Neural crest cell (in vitro differentiated cells): ENCODE measurements at regions not wholly inside any gene's neighbourhood (a gene's known extent, or its start where the extent isn't known, plus 50 kb on each side); places are given as distances from the start of the nearest gene placed in this dataset.

Experiments used
- DNase-seq: peaks from one replicate; pipeline ENCODE4 v3.0.0; 2021; ENCODE audit warnings: low read depth, mixed read lengths, low spot score
- H3K27ac Mint-ChIP-seq: one replicate; pipeline ENCODE4 v1.8.0; 2021; ENCODE audit warnings: mild to moderate bottlenecking, mixed read lengths; ENCODE audit not compliant: unreplicated experiment
- H3K27me3 Mint-ChIP-seq: 2 replicates; pipeline ENCODE4 v1.8.0; 2021; ENCODE audit warnings: low read depth, mild to moderate bottlenecking, mixed read lengths
- H3K36me3 Mint-ChIP-seq: 2 replicates; pipeline ENCODE4 v1.8.0; 2021; ENCODE audit warnings: low read depth, mild to moderate bottlenecking, mixed read lengths
- H3K4me1 Mint-ChIP-seq: 2 replicates; pipeline ENCODE4 v1.8.0; 2021; ENCODE audit warnings: mixed read lengths
- H3K4me3 Mint-ChIP-seq: one replicate; pipeline ENCODE4 v1.8.0; 2021; ENCODE audit warnings: mild to moderate bottlenecking, mixed read lengths
- H3K9me3 Mint-ChIP-seq: 2 replicates; pipeline ENCODE4 v1.8.0; 2021; ENCODE audit warnings: mixed read lengths
- TF ChIP-seq, protein P1 (sequence below): fragments of 200-600 bp; sonication (generic); conservative IDR thresholded peaks from 2 replicates; pipeline ENCODE4 v1.5.0; 2021; ENCODE audit warnings: antibody characterized with exemption, mild to moderate bottlenecking

DNA sequence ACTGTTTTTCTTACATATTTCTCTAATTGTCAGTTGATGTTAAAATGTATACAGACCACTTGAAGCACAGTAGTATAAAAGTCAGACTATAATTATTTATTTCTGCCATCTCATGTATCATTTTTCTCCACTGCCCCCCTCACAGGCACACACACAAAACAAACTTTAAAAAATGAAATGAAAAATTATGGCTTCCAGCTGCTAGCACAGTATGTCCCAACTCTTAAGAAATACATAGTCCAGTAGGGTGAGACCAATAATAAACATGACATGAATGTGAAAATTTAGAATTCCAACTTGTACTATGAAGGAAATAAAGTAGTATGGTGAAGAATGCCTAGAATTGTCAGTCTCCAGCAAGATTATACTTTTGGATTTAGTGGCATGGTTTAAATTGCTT lies 1247.9 kb downstream of the JRKL start:
- Mint-ChIP-seq H3K27ac (no peak overlapping the region), H3K36me3 (no peaks in the 10 kb centered on the region), H3K4me1 (no peaks in the 10 kb centered on the region), H3K9me3 (peaks cover 12% of the 10 kb centered on the region), H3K27me3 (no peaks in the 10 kb centered on the region), H3K4me3 (no peak overlapping the region)
- TF ChIP-seq, protein P1, sequence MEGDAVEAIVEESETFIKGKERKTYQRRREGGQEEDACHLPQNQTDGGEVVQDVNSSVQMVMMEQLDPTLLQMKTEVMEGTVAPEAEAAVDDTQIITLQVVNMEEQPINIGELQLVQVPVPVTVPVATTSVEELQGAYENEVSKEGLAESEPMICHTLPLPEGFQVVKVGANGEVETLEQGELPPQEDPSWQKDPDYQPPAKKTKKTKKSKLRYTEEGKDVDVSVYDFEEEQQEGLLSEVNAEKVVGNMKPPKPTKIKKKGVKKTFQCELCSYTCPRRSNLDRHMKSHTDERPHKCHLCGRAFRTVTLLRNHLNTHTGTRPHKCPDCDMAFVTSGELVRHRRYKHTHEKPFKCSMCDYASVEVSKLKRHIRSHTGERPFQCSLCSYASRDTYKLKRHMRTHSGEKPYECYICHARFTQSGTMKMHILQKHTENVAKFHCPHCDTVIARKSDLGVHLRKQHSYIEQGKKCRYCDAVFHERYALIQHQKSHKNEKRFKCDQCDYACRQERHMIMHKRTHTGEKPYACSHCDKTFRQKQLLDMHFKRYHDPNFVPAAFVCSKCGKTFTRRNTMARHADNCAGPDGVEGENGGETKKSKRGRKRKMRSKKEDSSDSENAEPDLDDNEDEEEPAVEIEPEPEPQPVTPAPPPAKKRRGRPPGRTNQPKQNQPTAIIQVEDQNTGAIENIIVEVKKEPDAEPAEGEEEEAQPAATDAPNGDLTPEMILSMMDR, result no peak
- no peak for DNase-seq

DNA sequence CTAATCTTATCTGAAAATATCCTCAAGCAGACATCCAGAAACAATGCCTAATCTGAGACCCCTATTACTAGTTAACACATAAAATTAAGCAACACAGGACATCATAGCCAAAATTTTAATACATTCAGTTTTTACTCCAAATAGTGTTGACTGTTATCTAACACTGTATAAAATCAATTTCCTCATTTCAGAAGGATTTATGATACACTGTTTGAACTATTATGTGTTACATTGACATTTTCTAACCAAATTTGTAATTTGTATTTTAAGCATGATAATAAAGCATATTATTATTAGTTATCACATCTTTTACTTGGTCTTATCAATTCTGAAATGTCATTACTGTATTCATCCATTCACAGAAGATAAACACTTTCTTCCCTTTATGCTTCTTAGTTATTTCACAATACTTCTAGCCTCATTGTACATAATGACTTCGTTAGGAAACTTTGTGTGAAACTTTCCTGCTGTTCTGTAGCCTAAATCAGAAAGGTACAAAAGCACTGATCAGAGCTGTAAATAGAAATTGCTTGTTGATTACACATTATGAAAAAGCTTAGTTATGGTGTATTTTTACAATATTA lies 1248.9 kb downstream of the JRKL start:
- peaks cover 12% of the 10 kb centered on the region for H3K9me3 Mint-ChIP-seq
- TF ChIP-seq, protein P1, result no peak

DNA sequence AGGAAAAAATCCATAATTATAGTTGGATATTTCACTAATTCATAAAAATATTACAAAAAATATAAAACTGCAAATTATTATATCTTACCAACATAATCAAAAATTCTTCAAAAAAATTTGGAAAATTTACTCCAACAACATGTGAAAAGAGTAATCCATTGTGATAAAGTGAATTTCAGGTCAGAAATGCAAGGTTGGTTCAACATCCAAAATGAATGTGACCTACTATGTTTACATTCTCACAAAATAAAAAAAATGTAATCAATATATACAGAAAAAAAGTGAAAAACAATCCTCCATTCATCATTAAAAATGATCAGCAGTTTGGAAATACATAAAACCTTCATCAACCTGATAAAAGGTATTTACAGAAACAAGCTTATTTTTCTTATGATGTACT lies 1252.2 kb downstream of the JRKL start:
- Mint-ChIP-seq H3K27ac (no peak overlapping the region), H3K36me3 (no peaks in the 10 kb centered on the region), H3K27me3 (no peaks in the 10 kb centered on the region), H3K9me3 (peaks cover 15% of the 10 kb centered on the region), H3K4me3 (no peak overlapping the region), H3K4me1 (no peaks in the 10 kb centered on the region)
- TF ChIP-seq, protein P1, result no peak
- no peak for DNase-seq

More for the DNA sequence above, 1248.9 kb downstream of the JRKL start:
- H3K27ac Mint-ChIP-seq, result no peak overlapping the region
- no peak for DNase-seq
- no peaks in the 10 kb centered on the region for H3K4me1 Mint-ChIP-seq
- H3K36me3 Mint-ChIP-seq, result no peaks in the 10 kb centered on the region
- H3K4me3 Mint-ChIP-seq, result no peak overlapping the region
- H3K27me3 Mint-ChIP-seq, result no peaks in the 10 kb centered on the region

DNA sequence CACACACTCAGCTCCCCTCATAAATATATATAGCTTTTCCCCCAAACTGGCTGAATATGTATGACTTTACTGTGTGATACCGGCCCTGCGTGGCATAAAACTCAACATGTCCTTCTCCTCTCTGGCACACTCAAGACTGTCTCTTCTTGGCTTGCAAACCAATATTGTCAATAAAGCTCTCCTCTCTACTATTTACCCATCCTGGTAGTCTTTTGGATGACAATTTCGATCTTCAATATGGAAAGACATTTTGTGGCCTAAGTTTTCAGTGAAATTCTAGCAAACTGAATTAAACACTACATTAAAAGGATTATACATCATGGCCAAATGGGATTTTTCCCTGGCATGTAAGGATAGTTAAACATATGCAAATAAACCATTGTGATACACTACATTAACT lies 1255.9 kb downstream of the JRKL start:
- Mint-ChIP-seq H3K4me3 (no peak overlapping the region), H3K36me3 (no peaks in the 10 kb centered on the region), H3K27ac (no peak overlapping the region), H3K4me1 (no peaks in the 10 kb centered on the region), H3K27me3 (no peaks in the 10 kb centered on the region), H3K9me3 (peaks cover 16% of the 10 kb centered on the region)
- DNase-seq, result no peak
- TF ChIP-seq, protein P1, result no peak

DNA sequence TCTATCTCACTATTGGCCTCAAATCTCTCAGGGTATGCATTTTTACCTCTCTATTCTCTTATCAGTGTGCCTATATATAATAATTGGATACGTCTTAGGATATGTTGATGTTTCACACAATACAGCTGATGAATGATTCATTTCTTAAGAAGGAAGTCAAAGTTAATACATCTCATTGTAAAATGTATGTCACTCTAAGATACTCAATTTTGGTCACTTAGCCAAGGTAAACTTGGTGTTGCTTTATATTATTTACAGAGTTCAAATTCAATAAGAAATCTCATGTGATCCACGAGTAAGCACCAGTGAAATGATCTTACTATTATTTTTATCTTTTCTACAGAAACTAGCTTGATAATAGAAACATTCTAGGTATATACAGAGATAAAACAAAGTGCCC lies 1266.5 kb downstream of the JRKL start:
- DNase-seq, result no peak
- H3K36me3 Mint-ChIP-seq, result no peaks in the 10 kb centered on the region
- H3K27ac Mint-ChIP-seq, result no peak overlapping the region
- TF ChIP-seq, protein P1, result no peak
- no peaks in the 10 kb centered on the region for H3K27me3 Mint-ChIP-seq
- H3K4me1 Mint-ChIP-seq, result no peaks in the 10 kb centered on the region
- no peak overlapping the region for H3K4me3 Mint-ChIP-seq
- peaks cover 4% of the 10 kb centered on the region for H3K9me3 Mint-ChIP-seq
